Neural progenitor cell (in vitro differentiated cells): ENCODE measurements at regions not wholly inside any gene's neighbourhood (a gene's known extent, or its start where the extent isn't known, plus 50 kb on each side); places are given as distances from the start of the nearest gene placed in this dataset.

ENCODE experiments used
- DNase-seq: peaks from one replicate; pipeline ENCODE4 v3.0.0-alpha.2; 2016; ENCODE audit warnings: low spot score
- H2AFZ ChIP-seq: fragments of 200-600 bp; sonication (generic); replicated peaks from 2 replicates; pipeline ENCODE4 v1.6.1; 2016; ENCODE audit warnings: antibody characterized with exemption
- H3F3A ChIP-seq: fragments of 200-600 bp; sonication (generic); 2 replicates; pipeline ENCODE4 v1.6.1; 2016; ENCODE audit warnings: antibody characterized with exemption, low read depth
- H3K27ac ChIP-seq: fragments of 200-600 bp; sonication (generic); 2 replicates; pipeline ENCODE4 v1.5.1; 2016; ENCODE audit warnings: mild to moderate bottlenecking
- H3K27me3 ChIP-seq: fragments of 200-600 bp; sonication (generic); 2 replicates; pipeline ENCODE4 v1.6.1; 2016; ENCODE audit warnings: mild to moderate bottlenecking, moderate library complexity
- H3K36me3 ChIP-seq: fragments of 200-600 bp; sonication (generic); 2 replicates; pipeline ENCODE4 v1.5.1; 2016
- H3K4me1 ChIP-seq: fragments of 200-600 bp; sonication (generic); 2 replicates; pipeline ENCODE4 v1.6.1; 2016; ENCODE audit warnings: mixed run types
- H3K4me2 ChIP-seq: fragments of 200-600 bp; sonication (generic); 2 replicates; pipeline ENCODE4 v1.6.1; 2016
- H3K4me3 ChIP-seq: fragments of 200-600 bp; sonication (generic); 2 replicates; pipeline ENCODE4 v1.5.1; 2016
- H3K79me2 ChIP-seq: fragments of 200-600 bp; sonication (generic); 2 replicates; pipeline ENCODE4 v1.6.1; 2016; ENCODE audit warnings: low read depth
- H3K9ac ChIP-seq: fragments of 200-600 bp; sonication (generic); 2 replicates; pipeline ENCODE4 v1.6.1; 2016
- H3K9me3 ChIP-seq: fragments of 200-600 bp; sonication (generic); 2 replicates; pipeline ENCODE4 v1.5.1; 2016; ENCODE audit warnings: low read depth
- H4K20me1 ChIP-seq: fragments of 200-600 bp; sonication (generic); 2 replicates; pipeline ENCODE4 v1.6.1; 2016; ENCODE audit warnings: low read depth
- H3K27ac Mint-ChIP-seq: 3 replicates; pipeline ENCODE4 v1.8.0; 2021; ENCODE audit warnings: mixed read lengths
- H3K27me3 Mint-ChIP-seq: 2 replicates; pipeline ENCODE4 v1.8.0; 2022; ENCODE audit warnings: low read depth, mild to moderate bottlenecking, inconsistent platforms, moderate library complexity, mixed read lengths; ENCODE audit not compliant: insufficient read depth
- H3K36me3 Mint-ChIP-seq: 3 replicates; pipeline ENCODE4 v1.8.0; 2021; ENCODE audit warnings: mixed read lengths
- H3K4me1 Mint-ChIP-seq: 3 replicates; pipeline ENCODE4 v1.8.0; 2021; ENCODE audit warnings: mixed read lengths
- H3K4me3 Mint-ChIP-seq: 3 replicates; pipeline ENCODE4 v1.8.0; 2021; ENCODE audit warnings: mild to moderate bottlenecking, moderate library complexity, mixed read lengths
- H3K9me3 Mint-ChIP-seq: 3 replicates; pipeline ENCODE4 v1.8.0; 2020; ENCODE audit warnings: mixed read lengths
- CTCF ChIP-seq: fragments of 200-600 bp; sonication (generic); IDR thresholded peaks from 2 replicates; pipeline ENCODE4 v1.5.1; 2017; ENCODE audit warnings: antibody characterized with exemption, mild to moderate bottlenecking
- EZH2 ChIP-seq: fragments of 200-600 bp; sonication (generic); IDR thresholded peaks from 2 replicates; pipeline ENCODE4 v1.6.1; 2017; ENCODE audit warnings: antibody characterized with exemption, mild to moderate bottlenecking, moderate library complexity
- EZH2phosphoT487 ChIP-seq: fragments of 200-600 bp; sonication (generic); IDR thresholded peaks from 2 replicates; pipeline ENCODE4 v1.6.1; 2017; ENCODE audit warnings: antibody characterized with exemption

- H3K79me2 ChIP-seq = no peaks in the 10 kb centered on the region
- TF ChIP-seq EZH2phosphoT487 = no peak
- H3K27me3 ChIP-seq = no peaks in the 10 kb centered on the region
- Mint-ChIP-seq H3K27me3 (no peaks in the 10 kb centered on the region), H3K36me3 (peaks cover 4% of the 10 kb centered on the region), H3K4me3 (no peak overlapping the region), H3K9me3 (no peaks in the 10 kb centered on the region), H3K4me1 (no peaks in the 10 kb centered on the region), H3K27ac (no peak overlapping the region)
- H3K9me3 ChIP-seq = no peaks in the 10 kb centered on the region
- H3K4me3 ChIP-seq = no peak overlapping the region
- no peak overlapping the region for H3K4me2 ChIP-seq
- no peak overlapping the region for H3K9ac ChIP-seq
- H2AFZ ChIP-seq = no peak overlapping the region
- H4K20me1 ChIP-seq = no peaks in the 10 kb centered on the region
- DNase-seq = no peak
- no peaks in the 10 kb centered on the region for H3K4me1 ChIP-seq
- H3F3A ChIP-seq = no peaks in the 10 kb centered on the region
- no peak overlapping the region for H3K27ac ChIP-seq
- no peaks in the 10 kb centered on the region for H3K36me3 ChIP-seq
Observed at GRCh38 chr1:81559662-81560350, 240.9 kb upstream of the ADGRL2 start.

- no peaks in the 10 kb centered on the region for H3K4me1 ChIP-seq
- H3F3A ChIP-seq = no peaks in the 10 kb centered on the region
- no peak overlapping the region for H3K4me3 Mint-ChIP-seq
- H2AFZ ChIP-seq = no peak overlapping the region
- no peak overlapping the region for H3K27ac ChIP-seq
- H3K36me3 ChIP-seq = no peaks in the 10 kb centered on the region
- H3K4me3 ChIP-seq = no peak overlapping the region
- no peaks in the 10 kb centered on the region for H3K27me3 Mint-ChIP-seq
- no peaks in the 10 kb centered on the region for H4K20me1 ChIP-seq
- no peaks in the 10 kb centered on the region for H3K4me1 Mint-ChIP-seq
- H3K9ac ChIP-seq = no peak overlapping the region
- no peak overlapping the region for H3K27ac Mint-ChIP-seq
- no peak for TF ChIP-seq EZH2phosphoT487
- TF ChIP-seq CTCF = no peak
- no peak for TF ChIP-seq EZH2
- no peaks in the 10 kb centered on the region for H3K9me3 Mint-ChIP-seq
- H3K79me2 ChIP-seq = no peaks in the 10 kb centered on the region
- no peaks in the 10 kb centered on the region for H3K9me3 ChIP-seq
- no peak for DNase-seq
- no peaks in the 10 kb centered on the region for H3K27me3 ChIP-seq
- no peaks in the 10 kb centered on the region for H3K36me3 Mint-ChIP-seq
- H3K4me2 ChIP-seq = no peak overlapping the region
Observed at GRCh38 chr1:81558291-81559076, 242.2 kb upstream of the ADGRL2 start.

GRCh38 chr1:81556968-81557367, 243.8 kb upstream of the ADGRL2 start:
- Mint-ChIP-seq H3K4me3 (no peak overlapping the region), H3K36me3 (no peaks in the 10 kb centered on the region), H3K27ac (no peak overlapping the region), H3K4me1 (peaks cover 2% of the 10 kb centered on the region), H3K27me3 (no peaks in the 10 kb centered on the region), H3K9me3 (no peaks in the 10 kb centered on the region)
- Histone ChIP-seq H3F3A (no peaks in the 10 kb centered on the region), H4K20me1 (no peaks in the 10 kb centered on the region), H3K79me2 (no peaks in the 10 kb centered on the region), H3K9ac (no peak overlapping the region), H3K9me3 (no peaks in the 10 kb centered on the region), H3K27me3 (no peaks in the 10 kb centered on the region), H3K4me2 (no peak overlapping the region), H3K36me3 (no peaks in the 10 kb centered on the region), H2AFZ (no peak overlapping the region), H3K27ac (no peak overlapping the region), H3K4me1 (peaks cover 3% of the 10 kb centered on the region), H3K4me3 (no peak overlapping the region)
- no peak for DNase-seq
- TF ChIP-seq EZH2phosphoT487 (no peak), CTCF (no peak)

GRCh38 chr1:81554534-81554933, 246.2 kb upstream of the ADGRL2 start:
- H3K4me2 ChIP-seq = no peak overlapping the region
- no peak overlapping the region for H3K4me3 Mint-ChIP-seq
- no peak for DNase-seq
- H4K20me1 ChIP-seq = no peaks in the 10 kb centered on the region
- H3K4me1 ChIP-seq = peaks cover 4% of the 10 kb centered on the region
- no peak overlapping the region for H3K27ac Mint-ChIP-seq
- TF ChIP-seq CTCF = no peak
- no peaks in the 10 kb centered on the region for H3K27me3 ChIP-seq
- no peak overlapping the region for H2AFZ ChIP-seq
- H3K36me3 Mint-ChIP-seq = no peaks in the 10 kb centered on the region
- no peaks in the 10 kb centered on the region for H3K36me3 ChIP-seq
- peaks cover 2% of the 10 kb centered on the region for H3K27me3 Mint-ChIP-seq
- no peaks in the 10 kb centered on the region for H3K9me3 Mint-ChIP-seq
- no peaks in the 10 kb centered on the region for H3K79me2 ChIP-seq
- H3K9ac ChIP-seq = no peak overlapping the region
- H3K4me3 ChIP-seq = no peak overlapping the region
- no peak overlapping the region for H3K27ac ChIP-seq
- H3K4me1 Mint-ChIP-seq = peaks cover 9% of the 10 kb centered on the region
- no peaks in the 10 kb centered on the region for H3K9me3 ChIP-seq
- no peaks in the 10 kb centered on the region for H3F3A ChIP-seq
